ENCODE measurements at regions not wholly inside any gene's neighbourhood (a gene's known extent, or its start where the extent isn't known, plus 50 kb on each side); places are given as distances from the start of the nearest gene placed in this dataset.

- Histone ChIP-seq H3K36me3 (replicated peaks; ENCODE audit: insufficient read depth, low read depth) (no peaks in the 10 kb centered on the region), H3K9me3 (ENCODE audit: low read depth) (no peaks in the 10 kb centered on the region), H3K79me2 (no peaks in the 10 kb centered on the region), H3K27ac (no peak overlapping the region), H3K9me2 (replicated peaks; ENCODE audit: insufficient read depth) (no peaks in the 10 kb centered on the region), H3K4me3 (no peak overlapping the region), H3K4me1 (ENCODE audit: insufficient read depth) (no peaks in the 10 kb centered on the region), H3K27me3 (no peaks in the 10 kb centered on the region), H4K20me1 (ENCODE audit: insufficient read depth, poor library complexity, severe bottlenecking) (no peaks in the 10 kb centered on the region), H3K4me2 (no peak overlapping the region), H2AFZ (no peak overlapping the region)
- no peak for TF ChIP-seq EZH2phosphoT487 (IDR thresholded peaks at IDR 0.05; ENCODE audit: low read depth, severe bottlenecking, unreplicated experiment)
- no peak for TF ChIP-seq EZH2 (IDR thresholded peaks at IDR 0.05; ENCODE audit: borderline replicate concordance)
- no peak for TF ChIP-seq CTCF (IDR thresholded peaks at IDR 0.05; ENCODE audit: poor library complexity)
- WGBS (ENCODE audit: low lambda C conversion rate, missing lambda C conversion rate), result 38% methylated on average over 1 of the region's 1 CpG
- DNase-seq (ENCODE audit: low spot score), result no peak
These were observed 367.8 kb downstream of the PPP1R3A start for GRCh38 chr7:113550966-113551365.

GRCh38 chr7:113548561-113548960, 370.2 kb downstream of the PPP1R3A start:
- H3K4me2 ChIP-seq, result no peak overlapping the region
- no peak overlapping the region for H3K4me3 ChIP-seq
- H3K9me3 ChIP-seq (ENCODE audit: low read depth), result no peaks in the 10 kb centered on the region
- no peak overlapping the region for H3K27ac ChIP-seq
- H3K79me2 ChIP-seq, result no peaks in the 10 kb centered on the region
- H4K20me1 ChIP-seq (ENCODE audit: insufficient read depth, poor library complexity, severe bottlenecking), result no peaks in the 10 kb centered on the region
- no peaks in the 10 kb centered on the region for H3K27me3 ChIP-seq
- H3K4me1 ChIP-seq (ENCODE audit: insufficient read depth), result no peaks in the 10 kb centered on the region
- TF ChIP-seq CTCF (IDR thresholded peaks at IDR 0.05; ENCODE audit: poor library complexity) (no peak), EZH2 (IDR thresholded peaks at IDR 0.05; ENCODE audit: borderline replicate concordance) (no peak), EZH2phosphoT487 (IDR thresholded peaks at IDR 0.05; ENCODE audit: low read depth, severe bottlenecking, unreplicated experiment) (no peak)
- no peak overlapping the region for H2AFZ ChIP-seq
- no peak for DNase-seq (ENCODE audit: low spot score)
- no peaks in the 10 kb centered on the region for H3K36me3 ChIP-seq (replicated peaks; ENCODE audit: insufficient read depth, low read depth)
- no peaks in the 10 kb centered on the region for H3K9me2 ChIP-seq (replicated peaks; ENCODE audit: insufficient read depth)

GRCh38 chr7:113548137-113548536, 370.7 kb downstream of the PPP1R3A start:
- Histone ChIP-seq H3K4me1 (ENCODE audit: insufficient read depth) (no peaks in the 10 kb centered on the region), H3K27me3 (no peaks in the 10 kb centered on the region), H3K27ac (no peak overlapping the region), H3K4me3 (no peak overlapping the region), H3K9me3 (ENCODE audit: low read depth) (no peaks in the 10 kb centered on the region), H3K36me3 (replicated peaks; ENCODE audit: insufficient read depth, low read depth) (no peaks in the 10 kb centered on the region), H2AFZ (no peak overlapping the region), H3K4me2 (no peak overlapping the region), H3K79me2 (no peaks in the 10 kb centered on the region), H4K20me1 (ENCODE audit: insufficient read depth, poor library complexity, severe bottlenecking) (no peaks in the 10 kb centered on the region), H3K9me2 (replicated peaks; ENCODE audit: insufficient read depth) (no peaks in the 10 kb centered on the region)
- DNase-seq (ENCODE audit: low spot score), result no peak
- no peak for TF ChIP-seq EZH2phosphoT487 (IDR thresholded peaks at IDR 0.05; ENCODE audit: low read depth, severe bottlenecking, unreplicated experiment)
- no peak for TF ChIP-seq EZH2 (IDR thresholded peaks at IDR 0.05; ENCODE audit: borderline replicate concordance)
- no peak for TF ChIP-seq CTCF (IDR thresholded peaks at IDR 0.05; ENCODE audit: poor library complexity)

GRCh38 chr7:113521468-113521867, 397.3 kb downstream of the PPP1R3A start:
- Histone ChIP-seq H3K27me3 (no peaks in the 10 kb centered on the region), H3K27ac (no peak overlapping the region), H3K9me2 (replicated peaks; ENCODE audit: insufficient read depth) (no peaks in the 10 kb centered on the region), H4K20me1 (ENCODE audit: insufficient read depth, poor library complexity, severe bottlenecking) (no peaks in the 10 kb centered on the region), H3K4me3 (no peak overlapping the region), H3K4me2 (no peak overlapping the region), H3K9me3 (ENCODE audit: low read depth) (no peaks in the 10 kb centered on the region), H3K36me3 (replicated peaks; ENCODE audit: insufficient read depth, low read depth) (no peaks in the 10 kb centered on the region), H3K4me1 (ENCODE audit: insufficient read depth) (no peaks in the 10 kb centered on the region), H3K79me2 (no peaks in the 10 kb centered on the region), H2AFZ (no peak overlapping the region)
- 86% methylated on average over 2 of the region's 2 CpGs for WGBS (ENCODE audit: low lambda C conversion rate, missing lambda C conversion rate)
- no peak for DNase-seq (ENCODE audit: low spot score)
- TF ChIP-seq EZH2phosphoT487 (IDR thresholded peaks at IDR 0.05; ENCODE audit: low read depth, severe bottlenecking, unreplicated experiment) (no peak), EZH2 (IDR thresholded peaks at IDR 0.05; ENCODE audit: borderline replicate concordance) (no peak), CTCF (IDR thresholded peaks at IDR 0.05; ENCODE audit: poor library complexity) (no peak)
